GM12878 (cell line): ENCODE measurements at regions not wholly inside any gene's neighbourhood (a gene's known extent, or its start where the extent isn't known, plus 50 kb on each side); places are given as distances from the start of the nearest gene placed in this dataset.

ENCODE experiments used
- ATAC-seq: fragments of 200-7000 bp; cut with Tn5 transposase; 3 replicates; pipeline ENCODE4 v1.9.1; 2020; ENCODE audit warnings: mild to moderate bottlenecking, moderate library complexity
- BruUV-seq: library from RNA; stranded (reverse); fragments of 400-500 nt; replicated peaks from 2 replicates; lab custom pipeline; 2021; lab: Mats Ljungman, UMichigan
- CTCF ChIA-PET: fragments of 300-600 bp; sonication (Branson Sonifier 250); formaldehyde crosslinking; extraction: SDS; loops from one replicate; lab custom pipeline; 2021; ENCODE audit warnings: inconsistent platforms; lab: Yijun Ruan, JAX
- POLR2A ChIA-PET: fragments of 350-600 bp; formaldehyde crosslinking; extraction: SDS; loops from one replicate; lab custom pipeline; 2021; ENCODE audit warnings: inconsistent platforms; lab: Charles Lee
- RAD21 ChIA-PET: fragments of 300-600 bp; sonication (Branson Sonifier 250); formaldehyde crosslinking; loops from one replicate; lab custom pipeline; 2023; ENCODE audit warnings: antibody characterized with exemption; ENCODE audit not compliant: unreplicated experiment; lab: Charles Lee
- SMC1A ChIA-PET: fragments of 300-600 bp; sonication (Branson Sonifier 250); formaldehyde crosslinking; loops from one replicate; lab custom pipeline; 2023; ENCODE audit not compliant: unreplicated experiment, uncharacterized antibody; lab: Charles Lee
- DNase-seq: peaks from one replicate; pipeline ENCODE4 v3.0.0-alpha.2; 2011; ENCODE audit warnings: low read depth, low spot score
- FAIRE-seq: peaks from 3 replicates; lab custom pipeline; 2011; peaks lifted over from hg19 to GRCh38; lab: Jason Lieb, UNC
- H2AFZ ChIP-seq: 2 replicates; pipeline ENCODE4 v1.6.0; 2011; ENCODE audit warnings: low read depth, low read length, control low read depth; ENCODE audit not compliant: control insufficient read depth
- H3K27ac ChIP-seq: 2 replicates; pipeline ENCODE4 v1.5.1; 2011; ENCODE audit warnings: control low read depth; ENCODE audit not compliant: control insufficient read depth, insufficient read depth
- H3K27me3 ChIP-seq, 2 experiments: replicated peaks in 1 of 2; 2 replicates each; pipeline versions ENCODE4 v1.6.0 to v1.6.1; 2011; ENCODE audit warnings: low read length in 1 of 2; ENCODE audit not compliant: control insufficient read depth in 2 of 2, insufficient read depth in 2 of 2
- H3K36me3 ChIP-seq, 2 experiments: 2 replicates each; pipeline ENCODE4 v1.5.1; 2011; ENCODE audit warnings: low read length in 1 of 2; ENCODE audit not compliant: control insufficient read depth in 2 of 2, insufficient read depth in 2 of 2
- H3K4me1 ChIP-seq: 2 replicates; pipeline ENCODE4 v1.6.1; 2011; ENCODE audit warnings: mild to moderate bottlenecking, low read length, moderate library complexity, mixed read lengths; ENCODE audit not compliant: control insufficient read depth, insufficient read depth
- H3K4me2 ChIP-seq: 2 replicates; pipeline ENCODE4 v1.6.0; 2011; ENCODE audit warnings: control low read depth; ENCODE audit not compliant: control insufficient read depth, insufficient read depth
- H3K4me3 ChIP-seq: fragments of 200-600 bp; sonication (generic); 2 replicates; pipeline ENCODE4 v1.5.1; 2016
- H3K79me2 ChIP-seq: 2 replicates; pipeline ENCODE4 v1.6.0; 2011; ENCODE audit warnings: low read length; ENCODE audit not compliant: control insufficient read depth, insufficient read depth
- H3K9ac ChIP-seq: 2 replicates; pipeline ENCODE4 v1.8.0; 2011; ENCODE audit warnings: low read length, control low read depth, mixed read lengths; ENCODE audit not compliant: control insufficient read depth, insufficient read depth
- H3K9me3 ChIP-seq: replicated peaks from 3 replicates; pipeline ENCODE4 v1.5.1; 2011; ENCODE audit warnings: mild to moderate bottlenecking, low read length; ENCODE audit not compliant: control insufficient read depth, insufficient read depth
- H4K20me1 ChIP-seq: 2 replicates; pipeline ENCODE4 v1.6.0; 2011; ENCODE audit not compliant: control insufficient read depth, insufficient read depth
- HDAC6 ChIP-seq: fragments of 200-600 bp; sonication (generic); IDR thresholded peaks from one replicate; pipeline ENCODE4 v1.8.0; 2017; ENCODE audit warnings: antibody characterized with exemption; ENCODE audit not compliant: unreplicated experiment
- JUNB ChIP-seq: IDR thresholded peaks from 2 replicates; pipeline ENCODE4 v1.6.1; 2016; ENCODE audit warnings: antibody characterized with exemption, mild to moderate bottlenecking
- NFYB ChIP-seq: IDR thresholded peaks from 2 replicates; pipeline ENCODE4 v1.6.1; 2011; ENCODE audit warnings: low read depth, mild to moderate bottlenecking, low read length, improper control_type of control experiment, moderate library complexity; ENCODE audit not compliant: insufficient read depth
- PML ChIP-seq: IDR thresholded peaks from 2 replicates; pipeline ENCODE4 v1.6.1; 2012; ENCODE audit warnings: low read length, inconsistent platforms
- SPI1 ChIP-seq: IDR thresholded peaks from 2 replicates; pipeline ENCODE4 v1.6.1; 2011; ENCODE audit warnings: low read depth, mild to moderate bottlenecking, low read length, moderate library complexity, borderline replicate concordance; ENCODE audit not compliant: insufficient read depth
- SREBF1 ChIP-seq: IDR thresholded peaks from 2 replicates; pipeline ENCODE4 v1.6.1; 2012; ENCODE audit warnings: mild to moderate bottlenecking, low read length
- SRF ChIP-seq, 2 experiments: IDR thresholded peaks; 2 replicates each; pipeline ENCODE4 v1.6.1; 2011; ENCODE audit warnings: low read depth in 2 of 2, low read length in 2 of 2, mild to moderate bottlenecking in 1 of 2, moderate library complexity in 1 of 2
- STAT1 ChIP-seq: fragments of 450-650 bp; conservative IDR thresholded peaks from 2 replicates; pipeline ENCODE4 v1.6.1; 2014; ENCODE audit warnings: antibody characterized with exemption, mild to moderate bottlenecking
- TCF12 ChIP-seq: IDR thresholded peaks from 2 replicates; pipeline ENCODE4 v1.6.1; 2011; ENCODE audit warnings: low read depth, mild to moderate bottlenecking, low read length
- WGBS: methylation state at CpG from one replicate; pipeline ENCODE4 v1.1.6; 2016; ENCODE audit warnings: low lambda C conversion rate; ENCODE audit not compliant: insufficient replicate concordance, insufficient coverage; ENCODE audit errors: missing lambda C conversion rate; 5-methylcytosine and 5-hydroxymethylcytosine counted together
- in situ Hi-C: fragments of 300-500 bp; cut with MboI; formaldehyde crosslinking; loops from 9 replicates; pipeline ENCODE4 v1.14.3; 2018; ENCODE audit warnings: mixed read lengths
- intact Hi-C: fragments of 100-400 bp; cut with micrococcal nuclease; formaldehyde crosslinking; loops from one replicate; pipeline ENCODE4 v1.14.2; 2022; ENCODE audit not compliant: unreplicated experiment
- TF ChIP-seq, protein P1 (sequence below): IDR thresholded peaks from 2 replicates; pipeline ENCODE4 v1.6.1; 2012; ENCODE audit warnings: low read depth, low read length, improper control_type of control experiment
- TF ChIP-seq, protein P2 (sequence below): fragments of 450-650 bp; formaldehyde crosslinking; IDR thresholded peaks from 2 replicates; pipeline ENCODE4 v1.4.0; 2020; ENCODE audit warnings: mild to moderate bottlenecking, moderate library complexity
- TF ChIP-seq, protein P3 (sequence below): fragments of 450-650 bp; IDR thresholded peaks from 2 replicates; pipeline ENCODE4 v1.6.1; 2017; ENCODE audit warnings: antibody characterized with exemption, mild to moderate bottlenecking, moderate library complexity
- TF ChIP-seq, protein P4 (sequence below): IDR thresholded peaks from 2 replicates; pipeline ENCODE4 v1.6.1; 2011; ENCODE audit warnings: low read depth, low read length, improper control_type of control experiment, borderline replicate concordance

DNA sequence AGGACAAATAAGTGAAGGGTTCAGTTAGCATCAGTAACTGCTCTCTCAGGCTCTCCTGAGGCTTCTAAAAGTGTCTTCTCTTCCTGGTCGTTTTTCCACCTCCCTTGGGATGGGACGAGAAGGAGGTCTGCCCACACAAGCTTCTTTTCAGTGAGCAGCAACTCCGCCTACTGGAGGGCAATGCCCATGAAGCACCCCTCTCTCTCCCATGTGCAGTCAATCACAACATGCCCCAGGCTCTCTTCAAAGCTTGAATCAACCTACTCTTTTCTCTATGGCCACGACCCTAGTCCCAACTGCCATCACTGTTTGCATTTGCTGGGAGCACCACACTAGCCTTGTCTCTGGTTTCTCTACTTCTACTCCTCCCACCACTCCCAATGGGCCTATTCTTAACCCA lies 135.6 kb downstream of the RPS24 start:
- no peaks in the 10 kb centered on the region for H3K36me3 ChIP-seq
- DNase-seq (no peak), ATAC-seq (no peak), FAIRE-seq (no peak)
- BruUV-seq: no TSS peak
- H3K4me1 ChIP-seq: no peaks in the 10 kb centered on the region
- H4K20me1 ChIP-seq: no peaks in the 10 kb centered on the region
- intact Hi-C loops (no loop called here), in situ Hi-C loops (no loop called here)
- WGBS: 0% methylated on average over 4 of the region's 4 CpGs
- H3K9ac ChIP-seq: no peak overlapping the region
- no peaks in the 10 kb centered on the region for H3K79me2 ChIP-seq
- no peak overlapping the region for H3K4me3 ChIP-seq
- H3K27me3 ChIP-seq: peaks cover 3% of the 10 kb centered on the region in 2 experiments
- ChIA-PET POLR2A (no interaction called here), RAD21 (no interaction called here), SMC1A (no interaction called here), CTCF (interaction anchor here (0.5 to 1.1 kb wide), 3 partner anchors 46 to 450 kb away, joined by 3 to 4 read pairs (median 4); no protein-coding TSS in a partner anchor)
- H3K27ac ChIP-seq: no peak overlapping the region
- TF ChIP-seq SRF (IDR thresholded peaks at IDR 0.05; ENCODE audit: low read depth in 2 of 2, low read length in 2 of 2) (no peak), SREBF1 (no peak), STAT1 (no peak), HDAC6 (no peak), PML (no peak), JUNB (no peak), NFYB (no peak), TCF12 (no peak), SPI1 (no peak)
- TF ChIP-seq, protein P1, sequence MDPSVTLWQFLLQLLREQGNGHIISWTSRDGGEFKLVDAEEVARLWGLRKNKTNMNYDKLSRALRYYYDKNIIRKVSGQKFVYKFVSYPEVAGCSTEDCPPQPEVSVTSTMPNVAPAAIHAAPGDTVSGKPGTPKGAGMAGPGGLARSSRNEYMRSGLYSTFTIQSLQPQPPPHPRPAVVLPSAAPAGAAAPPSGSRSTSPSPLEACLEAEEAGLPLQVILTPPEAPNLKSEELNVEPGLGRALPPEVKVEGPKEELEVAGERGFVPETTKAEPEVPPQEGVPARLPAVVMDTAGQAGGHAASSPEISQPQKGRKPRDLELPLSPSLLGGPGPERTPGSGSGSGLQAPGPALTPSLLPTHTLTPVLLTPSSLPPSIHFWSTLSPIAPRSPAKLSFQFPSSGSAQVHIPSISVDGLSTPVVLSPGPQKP: no peak
- TF ChIP-seq, protein P2, sequence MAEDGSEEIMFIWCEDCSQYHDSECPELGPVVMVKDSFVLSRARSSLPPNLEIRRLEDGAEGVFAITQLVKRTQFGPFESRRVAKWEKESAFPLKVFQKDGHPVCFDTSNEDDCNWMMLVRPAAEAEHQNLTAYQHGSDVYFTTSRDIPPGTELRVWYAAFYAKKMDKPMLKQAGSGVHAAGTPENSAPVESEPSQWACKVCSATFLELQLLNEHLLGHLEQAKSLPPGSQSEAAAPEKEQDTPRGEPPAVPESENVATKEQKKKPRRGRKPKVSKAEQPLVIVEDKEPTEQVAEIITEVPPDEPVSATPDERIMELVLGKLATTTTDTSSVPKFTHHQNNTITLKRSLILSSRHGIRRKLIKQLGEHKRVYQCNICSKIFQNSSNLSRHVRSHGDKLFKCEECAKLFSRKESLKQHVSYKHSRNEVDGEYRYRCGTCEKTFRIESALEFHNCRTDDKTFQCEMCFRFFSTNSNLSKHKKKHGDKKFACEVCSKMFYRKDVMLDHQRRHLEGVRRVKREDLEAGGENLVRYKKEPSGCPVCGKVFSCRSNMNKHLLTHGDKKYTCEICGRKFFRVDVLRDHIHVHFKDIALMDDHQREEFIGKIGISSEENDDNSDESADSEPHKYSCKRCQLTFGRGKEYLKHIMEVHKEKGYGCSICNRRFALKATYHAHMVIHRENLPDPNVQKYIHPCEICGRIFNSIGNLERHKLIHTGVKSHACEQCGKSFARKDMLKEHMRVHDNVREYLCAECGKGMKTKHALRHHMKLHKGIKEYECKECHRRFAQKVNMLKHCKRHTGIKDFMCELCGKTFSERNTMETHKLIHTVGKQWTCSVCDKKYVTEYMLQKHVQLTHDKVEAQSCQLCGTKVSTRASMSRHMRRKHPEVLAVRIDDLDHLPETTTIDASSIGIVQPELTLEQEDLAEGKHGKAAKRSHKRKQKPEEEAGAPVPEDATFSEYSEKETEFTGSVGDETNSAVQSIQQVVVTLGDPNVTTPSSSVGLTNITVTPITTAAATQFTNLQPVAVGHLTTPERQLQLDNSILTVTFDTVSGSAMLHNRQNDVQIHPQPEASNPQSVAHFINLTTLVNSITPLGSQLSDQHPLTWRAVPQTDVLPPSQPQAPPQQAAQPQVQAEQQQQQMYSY: no peak
- TF ChIP-seq, protein P3, sequence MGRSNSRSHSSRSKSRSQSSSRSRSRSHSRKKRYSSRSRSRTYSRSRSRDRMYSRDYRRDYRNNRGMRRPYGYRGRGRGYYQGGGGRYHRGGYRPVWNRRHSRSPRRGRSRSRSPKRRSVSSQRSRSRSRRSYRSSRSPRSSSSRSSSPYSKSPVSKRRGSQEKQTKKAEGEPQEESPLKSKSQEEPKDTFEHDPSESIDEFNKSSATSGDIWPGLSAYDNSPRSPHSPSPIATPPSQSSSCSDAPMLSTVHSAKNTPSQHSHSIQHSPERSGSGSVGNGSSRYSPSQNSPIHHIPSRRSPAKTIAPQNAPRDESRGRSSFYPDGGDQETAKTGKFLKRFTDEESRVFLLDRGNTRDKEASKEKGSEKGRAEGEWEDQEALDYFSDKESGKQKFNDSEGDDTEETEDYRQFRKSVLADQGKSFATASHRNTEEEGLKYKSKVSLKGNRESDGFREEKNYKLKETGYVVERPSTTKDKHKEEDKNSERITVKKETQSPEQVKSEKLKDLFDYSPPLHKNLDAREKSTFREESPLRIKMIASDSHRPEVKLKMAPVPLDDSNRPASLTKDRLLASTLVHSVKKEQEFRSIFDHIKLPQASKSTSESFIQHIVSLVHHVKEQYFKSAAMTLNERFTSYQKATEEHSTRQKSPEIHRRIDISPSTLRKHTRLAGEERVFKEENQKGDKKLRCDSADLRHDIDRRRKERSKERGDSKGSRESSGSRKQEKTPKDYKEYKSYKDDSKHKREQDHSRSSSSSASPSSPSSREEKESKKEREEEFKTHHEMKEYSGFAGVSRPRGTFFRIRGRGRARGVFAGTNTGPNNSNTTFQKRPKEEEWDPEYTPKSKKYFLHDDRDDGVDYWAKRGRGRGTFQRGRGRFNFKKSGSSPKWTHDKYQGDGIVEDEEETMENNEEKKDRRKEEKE: no peak
- TF ChIP-seq, protein P4, sequence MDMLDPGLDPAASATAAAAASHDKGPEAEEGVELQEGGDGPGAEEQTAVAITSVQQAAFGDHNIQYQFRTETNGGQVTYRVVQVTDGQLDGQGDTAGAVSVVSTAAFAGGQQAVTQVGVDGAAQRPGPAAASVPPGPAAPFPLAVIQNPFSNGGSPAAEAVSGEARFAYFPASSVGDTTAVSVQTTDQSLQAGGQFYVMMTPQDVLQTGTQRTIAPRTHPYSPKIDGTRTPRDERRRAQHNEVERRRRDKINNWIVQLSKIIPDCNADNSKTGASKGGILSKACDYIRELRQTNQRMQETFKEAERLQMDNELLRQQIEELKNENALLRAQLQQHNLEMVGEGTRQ: no peak
- H3K9me3 ChIP-seq: no peaks in the 10 kb centered on the region
- H3K4me2 ChIP-seq: no peak overlapping the region
- no peak overlapping the region for H2AFZ ChIP-seq
